H1 (cell line): ENCODE measurements at regions not wholly inside any gene's neighbourhood (a gene's known extent, or its start where the extent isn't known, plus 50 kb on each side); places are given as distances from the start of the nearest gene placed in this dataset.

Experiments
- BRCA1 ChIP-seq: IDR thresholded peaks from 2 replicates; pipeline ENCODE4 v1.6.1; 2012; ENCODE audit warnings: low read depth, low read length, improper control_type of control experiment

DNA sequence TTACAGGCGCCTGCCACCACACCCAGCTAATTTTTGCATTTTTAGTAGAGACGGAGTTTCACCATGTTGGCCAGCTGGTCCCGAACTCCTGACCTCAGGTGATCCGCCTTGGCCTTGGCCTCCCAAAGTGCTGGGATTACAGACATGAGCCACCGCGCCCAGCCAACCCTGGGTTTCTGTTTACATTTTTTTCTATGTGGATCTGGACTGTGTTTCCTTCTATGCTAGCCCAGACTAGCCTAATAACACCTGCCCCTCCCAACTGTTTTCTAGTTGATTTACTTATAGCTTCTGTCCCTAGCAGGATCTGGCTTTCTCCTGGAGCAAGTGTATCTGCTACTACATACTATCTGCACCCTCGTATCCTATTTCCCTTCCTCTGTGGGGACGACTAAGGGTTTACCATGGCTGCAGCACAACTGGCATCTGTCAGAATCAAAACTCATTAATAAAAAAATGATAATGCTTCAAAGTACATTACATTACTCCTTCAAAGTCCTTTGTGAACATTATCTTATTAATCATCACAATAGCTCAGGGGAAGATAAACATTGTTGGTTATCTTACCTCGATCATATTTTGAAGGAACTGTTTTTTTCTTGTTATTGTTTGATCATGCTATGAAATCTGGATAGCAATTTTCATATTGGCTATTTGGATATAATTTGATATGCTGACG, 228.3 kb downstream of the KLF5 start (continued):
- TF ChIP-seq BRCA1: no peak
